Cardiac muscle cell (in vitro differentiated cells and primary cell): ENCODE measurements at regions not wholly inside any gene's neighbourhood (a gene's known extent, or its start where the extent isn't known, plus 50 kb on each side); places are given as distances from the start of the nearest gene placed in this dataset.

ENCODE experiments used
- DNase-seq, 2 donors: peaks; one replicate each; pipeline versions ENCODE4 v3.0.0 to v3.0.0-alpha.2; 2010 to 2017; ENCODE audit warnings: low read depth in 1 of 2, low spot score in 1 of 2
- H3K27ac ChIP-seq: fragments of 200-600 bp; sonication (generic); 2 replicates; pipeline ENCODE4 v1.5.1; 2016
- H3K27me3 ChIP-seq: fragments of 200-600 bp; sonication (generic); 2 replicates; pipeline ENCODE4 v1.6.0; 2016; ENCODE audit warnings: control low read depth
- H3K36me3 ChIP-seq: fragments of 200-600 bp; sonication (generic); 2 replicates; pipeline ENCODE4 v1.5.1; 2016; ENCODE audit warnings: control low read depth
- H3K4me1 ChIP-seq: fragments of 200-600 bp; sonication (generic); 2 replicates; pipeline ENCODE4 v1.8.1; 2017; ENCODE audit warnings: low read depth, mild to moderate bottlenecking, mixed run types
- H3K4me3 ChIP-seq: fragments of 200-600 bp; sonication (generic); 2 replicates; pipeline ENCODE4 v1.5.1; 2016; ENCODE audit warnings: mild to moderate bottlenecking
- H3K9me3 ChIP-seq: fragments of 200-600 bp; sonication (generic); 2 replicates; pipeline ENCODE4 v1.5.1; 2017; ENCODE audit warnings: low read depth, mild to moderate bottlenecking, control low read depth
- CTCF ChIP-seq: IDR thresholded peaks from 2 replicates; pipeline ENCODE4 v1.5.1; 2012; ENCODE audit warnings: low read depth, mild to moderate bottlenecking, low read length

GRCh38 chr2:235135990-235136561, 184.3 kb downstream of the SH3BP4 start:
- Histone ChIP-seq H3K27ac (no peak overlapping the region), H3K36me3 (no peaks in the 10 kb centered on the region), H3K9me3 (no peaks in the 10 kb centered on the region), H3K27me3 (no peaks in the 10 kb centered on the region), H3K4me1 (no peaks in the 10 kb centered on the region), H3K4me3 (no peak overlapping the region)
- DNase-seq = peak; percentile 84 to 89
- TF ChIP-seq CTCF = peak; percentile 82

GRCh38 chr2:235138339-235138738, 186.5 kb downstream of the SH3BP4 start:
- no peak for TF ChIP-seq CTCF

GRCh38 chr2:235139956-235140800, 188.4 kb downstream of the SH3BP4 start:
- H3K9me3 ChIP-seq = no peaks in the 10 kb centered on the region
- no peak overlapping the region for H3K27ac ChIP-seq
- H3K36me3 ChIP-seq = no peaks in the 10 kb centered on the region
- H3K4me1 ChIP-seq = no peaks in the 10 kb centered on the region
- TF ChIP-seq CTCF = no peak
- DNase-seq = no peak
- no peak overlapping the region for H3K4me3 ChIP-seq
- H3K27me3 ChIP-seq = no peaks in the 10 kb centered on the region

More at GRCh38 chr2:235138339-235138738, 186.5 kb downstream of the SH3BP4 start:
- Histone ChIP-seq H3K9me3 (no peaks in the 10 kb centered on the region), H3K36me3 (no peaks in the 10 kb centered on the region), H3K4me1 (no peaks in the 10 kb centered on the region), H3K4me3 (no peak overlapping the region), H3K27me3 (no peaks in the 10 kb centered on the region), H3K27ac (no peak overlapping the region)
- DNase-seq = no peak

- Histone ChIP-seq H3K4me1 (no peaks in the 10 kb centered on the region), H3K9me3 (no peaks in the 10 kb centered on the region), H3K36me3 (no peaks in the 10 kb centered on the region), H3K4me3 (no peak overlapping the region), H3K27me3 (no peaks in the 10 kb centered on the region), H3K27ac (no peak overlapping the region)
- no peak for TF ChIP-seq CTCF
- no peak for DNase-seq
These were observed 188.9 kb downstream of the SH3BP4 start for GRCh38 chr2:235140801-235141081.

GRCh38 chr2:235141411-235142128, 189.8 kb downstream of the SH3BP4 start:
- no peaks in the 10 kb centered on the region for H3K36me3 ChIP-seq
- no peaks in the 10 kb centered on the region for H3K27me3 ChIP-seq
- no peak for TF ChIP-seq CTCF
- no peaks in the 10 kb centered on the region for H3K4me1 ChIP-seq
- DNase-seq = no peak
- no peak overlapping the region for H3K4me3 ChIP-seq
- no peak overlapping the region for H3K27ac ChIP-seq
- H3K9me3 ChIP-seq = no peaks in the 10 kb centered on the region
